Dendritic cell treated with granulocyte-macrophage colony-stimulating factor and Interleukin-4, amounts not matched to agents 40 ng/mL and 50 ng/mL, for 4 days (primary cell): ENCODE measurements at regions not wholly inside any gene's neighbourhood (a gene's known extent, or its start where the extent isn't known, plus 50 kb on each side); places are given as distances from the start of the nearest gene placed in this dataset.

Source experiments
- H3K27ac Mint-ChIP-seq: one replicate; pipeline ENCODE4 v1.8.0; 2022; ENCODE audit warnings: mild to moderate bottlenecking, mixed read lengths
- H3K27me3 Mint-ChIP-seq: one replicate; pipeline ENCODE4 v1.8.0; 2022; ENCODE audit warnings: mild to moderate bottlenecking, mixed read lengths
- H3K36me3 Mint-ChIP-seq: one replicate; pipeline ENCODE4 v1.8.0; 2022; ENCODE audit warnings: low read depth, mixed read lengths
- H3K4me1 Mint-ChIP-seq: one replicate; pipeline ENCODE4 v1.8.0; 2022; ENCODE audit warnings: low read depth, mixed read lengths
- H3K4me3 Mint-ChIP-seq: one replicate; pipeline ENCODE4 v1.8.0; 2022; ENCODE audit warnings: mild to moderate bottlenecking, moderate library complexity, mixed read lengths
- H3K9me3 Mint-ChIP-seq: one replicate; pipeline ENCODE4 v1.8.0; 2022; ENCODE audit warnings: mixed read lengths
- intact Hi-C: fragments of 100-400 bp; cut with micrococcal nuclease; formaldehyde crosslinking; loops from one replicate; pipeline ENCODE4 v1.15.0; 2022

DNA sequence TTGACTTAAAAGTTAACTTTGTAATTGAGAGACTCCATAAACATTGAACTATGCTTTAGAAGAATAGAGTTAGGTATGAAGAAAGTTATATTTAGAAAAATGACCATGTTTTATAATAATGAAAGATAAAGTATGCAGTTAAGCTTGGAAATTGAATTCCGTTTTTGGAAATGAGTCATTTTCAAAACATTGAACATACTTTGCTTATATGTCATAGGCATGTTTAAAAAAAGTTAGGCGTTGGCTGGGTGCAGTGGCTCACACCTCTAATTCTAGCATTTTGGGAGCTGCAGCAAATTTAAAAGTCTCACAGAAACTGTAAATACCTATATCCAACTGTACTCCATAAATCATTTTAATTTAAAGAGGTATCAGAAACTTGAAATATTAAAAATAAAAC, 607.4 kb downstream of the CBLN2 start:
- no peaks in the 10 kb centered on the region for H3K4me1 Mint-ChIP-seq
- no peaks in the 10 kb centered on the region for H3K36me3 Mint-ChIP-seq
- no peaks in the 10 kb centered on the region for H3K9me3 Mint-ChIP-seq
- no peak overlapping the region for H3K4me3 Mint-ChIP-seq
- no peaks in the 10 kb centered on the region for H3K27me3 Mint-ChIP-seq
- no peak overlapping the region for H3K27ac Mint-ChIP-seq
- intact Hi-C loops, result no loop called here

GRCh38 chr18:71919211-71919610, 624.9 kb downstream of the CBLN2 start:
- no peak overlapping the region for H3K27ac Mint-ChIP-seq
- H3K36me3 Mint-ChIP-seq, result no peaks in the 10 kb centered on the region
- no peak overlapping the region for H3K4me3 Mint-ChIP-seq
- intact Hi-C loops, result no loop called here
- H3K4me1 Mint-ChIP-seq, result no peaks in the 10 kb centered on the region
- H3K27me3 Mint-ChIP-seq, result no peaks in the 10 kb centered on the region
- peaks cover 36% of the 10 kb centered on the region for H3K9me3 Mint-ChIP-seq

- Mint-ChIP-seq H3K36me3 (no peaks in the 10 kb centered on the region), H3K4me1 (no peaks in the 10 kb centered on the region), H3K27me3 (no peaks in the 10 kb centered on the region), H3K9me3 (no peaks in the 10 kb centered on the region), H3K27ac (no peak overlapping the region), H3K4me3 (no peak overlapping the region)
- intact Hi-C loops, result no loop called here
Observed at GRCh38 chr18:71913641-71914040, 630.5 kb downstream of the CBLN2 start.

- intact Hi-C loops, result no loop called here
- H3K27ac Mint-ChIP-seq, result no peak overlapping the region
- no peaks in the 10 kb centered on the region for H3K36me3 Mint-ChIP-seq
- no peaks in the 10 kb centered on the region for H3K27me3 Mint-ChIP-seq
- H3K9me3 Mint-ChIP-seq, result peaks cover 18% of the 10 kb centered on the region
- H3K4me3 Mint-ChIP-seq, result no peak overlapping the region
- no peaks in the 10 kb centered on the region for H3K4me1 Mint-ChIP-seq
Observed at GRCh38 chr18:71902482-71902881, 641.7 kb downstream of the CBLN2 start.

DNA sequence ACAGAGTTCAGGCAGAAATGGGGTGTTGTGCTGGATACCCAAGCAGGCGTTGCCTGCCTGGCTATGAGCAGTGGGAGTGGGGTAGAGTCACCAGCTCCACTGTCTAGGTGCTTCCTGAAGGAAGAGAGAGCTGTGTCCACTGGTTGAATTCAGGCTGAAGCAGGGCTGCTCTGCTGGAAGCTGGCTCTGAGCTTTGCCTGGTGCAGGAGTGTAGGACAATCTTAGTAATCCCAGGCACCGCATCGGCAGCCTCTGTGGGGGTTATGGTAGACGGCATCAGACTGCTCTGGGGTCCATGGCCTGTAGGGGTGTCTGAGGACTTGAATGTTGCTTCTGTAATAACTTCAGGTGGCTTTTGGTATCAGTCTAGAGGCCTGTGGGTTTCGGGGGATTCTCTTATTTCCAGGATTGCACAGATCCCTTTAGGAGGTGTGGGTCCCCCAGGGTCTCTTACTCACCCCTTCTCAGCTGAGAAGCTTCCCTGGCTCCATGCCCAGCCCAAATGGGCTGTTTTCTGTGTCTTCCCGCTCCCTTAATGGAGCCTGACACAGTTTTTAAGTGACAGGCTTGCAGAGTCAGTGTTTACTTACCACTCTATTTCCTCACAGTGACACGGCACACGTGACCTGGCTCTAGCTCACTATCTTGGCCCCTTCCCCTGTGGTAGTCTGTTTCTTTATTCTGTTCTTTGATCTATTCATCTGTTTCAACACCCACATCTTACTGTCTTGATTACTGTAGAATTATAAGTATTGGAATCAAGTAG, 644.3 kb downstream of the CBLN2 start:
- peaks cover 18% of the 10 kb centered on the region for H3K9me3 Mint-ChIP-seq
- no peaks in the 10 kb centered on the region for H3K27me3 Mint-ChIP-seq
- intact Hi-C loops, result no loop called here
- no peak overlapping the region for H3K27ac Mint-ChIP-seq
- H3K4me3 Mint-ChIP-seq, result no peak overlapping the region
- no peaks in the 10 kb centered on the region for H3K36me3 Mint-ChIP-seq
- H3K4me1 Mint-ChIP-seq, result no peaks in the 10 kb centered on the region

GRCh38 chr18:71899183-71899582, 645.0 kb downstream of the CBLN2 start:
- intact Hi-C loops, result no loop called here
- Mint-ChIP-seq H3K36me3 (no peaks in the 10 kb centered on the region), H3K9me3 (peaks cover 18% of the 10 kb centered on the region), H3K4me1 (no peaks in the 10 kb centered on the region), H3K27me3 (no peaks in the 10 kb centered on the region), H3K27ac (no peak overlapping the region), H3K4me3 (no peak overlapping the region)

- H3K27ac Mint-ChIP-seq, result no peak overlapping the region
- no peaks in the 10 kb centered on the region for H3K27me3 Mint-ChIP-seq
- H3K9me3 Mint-ChIP-seq, result peaks cover 17% of the 10 kb centered on the region
- intact Hi-C loops, result no loop called here
- H3K36me3 Mint-ChIP-seq, result no peaks in the 10 kb centered on the region
- H3K4me1 Mint-ChIP-seq, result no peaks in the 10 kb centered on the region
- no peak overlapping the region for H3K4me3 Mint-ChIP-seq
Observed at GRCh38 chr18:71887509-71887908, 656.6 kb downstream of the CBLN2 start.

DNA sequence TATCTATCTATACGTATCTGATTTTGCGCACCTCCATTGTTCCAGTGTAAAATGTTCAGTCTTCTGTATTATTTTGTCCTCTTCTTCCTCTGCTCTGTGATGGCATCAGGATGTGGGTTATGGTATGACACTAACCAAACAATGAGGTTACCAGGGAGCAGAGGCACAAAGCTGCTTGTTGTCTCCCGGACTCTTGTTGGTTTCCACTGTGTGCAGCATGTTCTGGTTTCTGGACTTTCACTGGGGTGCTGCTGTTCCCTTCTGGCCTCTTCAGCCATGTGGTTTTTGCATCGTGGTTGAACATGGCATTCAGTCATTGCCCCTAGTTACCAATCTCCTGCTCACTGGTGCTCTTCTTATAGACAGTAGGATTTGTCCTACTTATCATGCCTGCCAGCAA, 665.9 kb downstream of the CBLN2 start:
- H3K27ac Mint-ChIP-seq, result no peak overlapping the region
- no peaks in the 10 kb centered on the region for H3K4me1 Mint-ChIP-seq
- intact Hi-C loops, result no loop called here
- no peak overlapping the region for H3K4me3 Mint-ChIP-seq
- no peaks in the 10 kb centered on the region for H3K27me3 Mint-ChIP-seq
- H3K9me3 Mint-ChIP-seq, result peaks cover 3% of the 10 kb centered on the region
- no peaks in the 10 kb centered on the region for H3K36me3 Mint-ChIP-seq

GRCh38 chr18:71873695-71874094, 670.4 kb downstream of the CBLN2 start:
- Mint-ChIP-seq H3K27me3 (no peaks in the 10 kb centered on the region), H3K27ac (no peak overlapping the region), H3K9me3 (no peaks in the 10 kb centered on the region), H3K4me1 (no peaks in the 10 kb centered on the region), H3K36me3 (no peaks in the 10 kb centered on the region), H3K4me3 (no peak overlapping the region)
- intact Hi-C loops, result no loop called here

- Mint-ChIP-seq H3K27me3 (no peaks in the 10 kb centered on the region), H3K27ac (no peak overlapping the region), H3K4me1 (no peaks in the 10 kb centered on the region), H3K36me3 (no peaks in the 10 kb centered on the region), H3K9me3 (peaks cover 15% of the 10 kb centered on the region), H3K4me3 (no peak overlapping the region)
- intact Hi-C loops, result no loop called here
Observed at GRCh38 chr18:71865888-71866287, 678.3 kb downstream of the CBLN2 start.

DNA sequence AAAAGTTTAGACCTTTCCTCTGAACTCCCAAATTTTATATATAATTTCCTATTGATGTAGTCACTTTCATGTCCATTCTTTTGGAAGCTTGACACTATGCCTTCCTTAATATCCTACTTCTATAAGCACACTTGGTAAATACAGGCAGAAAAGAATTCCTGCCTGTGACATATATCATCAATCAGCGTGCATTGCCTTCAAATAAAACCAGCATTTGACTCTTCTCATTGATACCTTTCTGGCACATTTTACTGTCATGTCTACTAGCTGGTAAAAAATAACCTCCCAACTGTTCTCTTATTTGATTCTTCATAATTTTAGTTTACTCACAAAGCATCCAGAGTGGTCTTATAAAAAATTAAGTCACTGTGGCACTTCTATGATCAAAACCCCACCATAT, 693.5 kb downstream of the CBLN2 start:
- no peaks in the 10 kb centered on the region for H3K27me3 Mint-ChIP-seq
- intact Hi-C loops, result no loop called here
- no peaks in the 10 kb centered on the region for H3K36me3 Mint-ChIP-seq
- H3K27ac Mint-ChIP-seq, result no peak overlapping the region
- no peaks in the 10 kb centered on the region for H3K4me1 Mint-ChIP-seq
- no peak overlapping the region for H3K4me3 Mint-ChIP-seq
- peaks cover 51% of the 10 kb centered on the region for H3K9me3 Mint-ChIP-seq

- H3K36me3 Mint-ChIP-seq, result no peaks in the 10 kb centered on the region
Observed at GRCh38 chr18:71849407-71849806, 694.7 kb downstream of the CBLN2 start.

DNA sequence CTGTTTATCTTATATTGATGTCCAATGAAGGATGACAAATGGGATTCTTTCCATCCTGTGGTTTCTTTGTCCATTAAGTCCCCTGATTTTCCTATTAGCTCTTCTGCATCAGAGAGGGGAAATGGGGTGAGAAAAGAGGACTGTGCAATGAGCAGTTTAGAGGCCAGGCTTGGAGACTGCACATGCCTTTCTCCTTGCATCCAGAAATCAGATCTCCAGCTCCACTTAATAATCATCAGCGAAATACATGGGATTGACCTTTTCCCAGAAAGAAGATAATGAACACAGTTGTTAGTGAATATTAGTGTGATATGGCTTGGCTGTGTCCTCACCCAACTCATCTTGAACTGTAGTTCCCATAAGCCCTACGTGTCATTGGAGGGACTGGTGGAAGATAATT, 697.4 kb downstream of the CBLN2 start:
- Mint-ChIP-seq H3K4me3 (no peak overlapping the region), H3K36me3 (no peaks in the 10 kb centered on the region), H3K27ac (no peak overlapping the region), H3K9me3 (peaks cover 51% of the 10 kb centered on the region), H3K27me3 (no peaks in the 10 kb centered on the region), H3K4me1 (no peaks in the 10 kb centered on the region)
- intact Hi-C loops, result no loop called here

More at GRCh38 chr18:71849407-71849806, 694.7 kb downstream of the CBLN2 start:
- no peak overlapping the region for H3K4me3 Mint-ChIP-seq
- H3K27me3 Mint-ChIP-seq, result no peaks in the 10 kb centered on the region
- H3K4me1 Mint-ChIP-seq, result no peaks in the 10 kb centered on the region
- intact Hi-C loops, result no loop called here
- H3K27ac Mint-ChIP-seq, result no peak overlapping the region
- H3K9me3 Mint-ChIP-seq, result peaks cover 51% of the 10 kb centered on the region

- no peaks in the 10 kb centered on the region for H3K4me1 Mint-ChIP-seq
- H3K27ac Mint-ChIP-seq, result no peak overlapping the region
- no peaks in the 10 kb centered on the region for H3K36me3 Mint-ChIP-seq
- intact Hi-C loops, result no loop called here
- H3K4me3 Mint-ChIP-seq, result no peak overlapping the region
- no peaks in the 10 kb centered on the region for H3K27me3 Mint-ChIP-seq
- H3K9me3 Mint-ChIP-seq, result peaks cover 36% of the 10 kb centered on the region
Observed at GRCh38 chr18:71844814-71845213, 699.3 kb downstream of the CBLN2 start.

DNA sequence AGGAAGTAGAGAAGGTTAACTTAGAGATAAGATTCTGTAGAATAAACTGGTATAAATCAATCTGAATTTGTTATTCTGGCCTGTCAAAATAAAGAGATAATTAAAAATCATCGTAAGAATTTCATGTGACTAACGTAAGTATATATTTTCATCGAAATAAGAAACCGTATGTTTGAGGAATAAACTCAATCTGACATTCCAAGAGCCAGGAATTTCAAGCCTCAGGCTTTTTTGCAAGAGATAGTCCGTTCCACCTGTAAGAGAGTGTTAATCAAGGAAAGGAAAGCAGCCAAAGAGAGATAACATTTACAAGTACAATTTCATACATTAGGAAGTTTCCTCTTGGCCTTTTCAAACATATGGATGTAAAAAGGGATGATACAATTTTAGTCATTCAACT, 701.5 kb downstream of the CBLN2 start:
- no peak overlapping the region for H3K27ac Mint-ChIP-seq
- H3K9me3 Mint-ChIP-seq, result peaks cover 14% of the 10 kb centered on the region
- H3K27me3 Mint-ChIP-seq, result no peaks in the 10 kb centered on the region
- no peak overlapping the region for H3K4me3 Mint-ChIP-seq
- H3K4me1 Mint-ChIP-seq, result no peaks in the 10 kb centered on the region
- intact Hi-C loops, result no loop called here
- H3K36me3 Mint-ChIP-seq, result no peaks in the 10 kb centered on the region
